Ramos (cell line): ENCODE measurements at regions not wholly inside any gene's neighbourhood (a gene's known extent, or its start where the extent isn't known, plus 50 kb on each side); places are given as distances from the start of the nearest gene placed in this dataset.

ENCODE experiments used
- in situ Hi-C: fragments of 300-500 bp; cut with MboI; formaldehyde crosslinking; loops from one replicate; pipeline ENCODE4 v1.14.3; 2022; ENCODE audit warnings: low sequenced_read_pairs; ENCODE audit not compliant: unreplicated experiment

DNA sequence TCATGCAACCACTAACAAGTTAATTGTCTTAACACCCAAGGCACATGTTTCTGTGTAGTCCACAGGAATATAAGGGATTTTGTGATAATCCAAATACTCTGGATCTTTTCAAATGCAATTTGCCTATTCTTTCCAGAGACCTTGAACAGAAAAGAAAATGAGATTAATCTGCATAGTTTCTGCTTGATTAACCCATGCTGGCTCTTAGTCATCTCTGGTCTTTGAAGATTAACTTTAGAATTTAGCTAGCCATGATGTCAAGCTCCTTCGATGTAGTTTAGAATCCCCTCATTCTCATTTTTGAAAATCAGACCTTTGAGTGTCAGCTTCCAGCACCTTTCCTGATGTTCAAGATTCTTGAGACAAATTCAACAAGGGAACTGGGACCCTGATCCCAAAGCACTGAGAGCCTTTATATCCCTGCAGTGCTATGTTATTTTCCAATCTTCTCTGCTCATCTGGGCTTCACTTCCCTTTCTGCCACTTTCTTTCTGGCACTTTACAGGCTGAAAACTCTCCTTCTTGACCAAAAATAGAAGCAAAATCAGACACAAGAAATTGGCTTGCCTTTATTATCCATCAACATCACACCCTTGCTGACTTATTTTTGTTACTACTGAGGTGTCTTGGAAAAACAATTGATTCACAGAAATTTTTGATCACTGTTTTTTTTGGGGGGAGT is 155.5 kb downstream of the PALM2AKAP2 start:
- in situ Hi-C loops: no loop called here

DNA sequence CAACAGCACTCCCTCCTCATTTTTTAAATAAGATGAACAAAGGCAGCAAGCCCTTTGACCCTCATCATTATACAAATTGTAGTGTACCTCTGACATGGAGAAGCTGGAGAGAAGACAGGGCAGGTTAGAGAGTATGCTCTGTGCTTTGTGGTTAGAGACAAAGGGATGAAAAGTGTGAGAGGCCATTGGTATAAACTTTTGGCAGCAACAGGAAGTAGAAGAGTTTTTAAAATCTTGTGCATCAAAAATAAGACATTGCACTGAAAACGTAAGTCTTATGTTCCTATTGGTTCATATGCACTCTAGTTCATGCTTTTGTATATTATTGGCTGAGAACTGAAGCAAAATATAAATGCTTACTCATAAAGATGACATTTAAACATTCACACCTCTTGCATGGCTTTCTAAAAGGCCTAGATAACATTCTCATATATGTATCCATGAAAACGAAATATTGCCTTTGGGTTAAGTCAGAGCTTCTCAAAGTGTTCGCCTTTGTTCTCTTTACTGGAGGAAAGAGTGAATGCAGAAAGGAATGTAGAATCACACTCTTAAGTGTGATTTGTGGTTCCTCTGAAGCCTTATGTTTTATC is 158.0 kb downstream of the PALM2AKAP2 start:
- in situ Hi-C loops: no loop called here

DNA sequence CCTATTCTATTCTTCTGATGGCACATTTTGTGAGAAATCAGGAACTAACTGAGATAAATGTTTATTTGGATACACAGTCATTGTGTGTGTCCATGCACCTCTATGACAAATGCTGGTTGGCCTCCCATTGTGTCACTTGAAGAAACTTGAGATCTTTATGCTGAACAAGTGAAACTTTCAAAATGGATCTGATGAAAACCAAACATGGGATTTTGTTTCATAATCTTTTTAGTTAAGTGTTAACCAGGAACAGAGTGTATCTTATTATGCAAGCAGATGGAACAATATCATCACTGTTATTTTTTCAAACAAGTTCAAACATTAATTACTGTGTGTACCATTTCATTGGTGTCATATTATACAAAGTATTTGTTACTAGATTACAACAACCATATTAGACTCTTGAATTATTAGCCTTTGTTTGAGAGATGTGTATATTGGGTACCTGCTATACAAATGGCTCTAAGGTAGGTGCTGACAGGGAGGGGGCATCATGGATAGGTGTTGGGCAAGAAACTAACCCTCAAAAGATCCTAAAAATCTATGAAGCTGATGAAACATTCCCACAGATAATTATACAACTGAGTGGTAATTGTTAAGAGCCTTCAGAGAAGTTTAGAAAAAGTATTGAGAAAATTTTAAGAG is 159.8 kb downstream of the PALM2AKAP2 start:
- in situ Hi-C loops: no loop called here

DNA sequence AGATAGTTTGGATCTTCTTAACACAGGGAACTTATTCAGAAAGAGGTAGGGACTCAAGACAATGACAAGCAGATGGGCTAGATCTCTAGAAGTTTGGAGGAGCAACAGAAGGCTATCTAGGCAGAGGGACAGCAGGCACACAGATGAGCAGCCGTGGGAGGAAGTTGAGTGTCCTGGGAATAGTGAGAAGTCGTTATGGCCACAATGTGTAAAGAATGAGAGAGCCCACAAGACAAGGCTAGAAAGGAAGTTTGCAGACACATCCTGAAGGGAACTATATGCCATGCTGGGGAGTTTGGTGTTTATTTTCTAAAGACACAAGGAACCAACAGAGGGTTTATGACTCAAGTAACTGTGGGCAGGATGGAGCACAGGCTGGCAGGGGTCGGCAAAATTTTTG is 160.6 kb downstream of the PALM2AKAP2 start:
- in situ Hi-C loops: no loop called here

DNA sequence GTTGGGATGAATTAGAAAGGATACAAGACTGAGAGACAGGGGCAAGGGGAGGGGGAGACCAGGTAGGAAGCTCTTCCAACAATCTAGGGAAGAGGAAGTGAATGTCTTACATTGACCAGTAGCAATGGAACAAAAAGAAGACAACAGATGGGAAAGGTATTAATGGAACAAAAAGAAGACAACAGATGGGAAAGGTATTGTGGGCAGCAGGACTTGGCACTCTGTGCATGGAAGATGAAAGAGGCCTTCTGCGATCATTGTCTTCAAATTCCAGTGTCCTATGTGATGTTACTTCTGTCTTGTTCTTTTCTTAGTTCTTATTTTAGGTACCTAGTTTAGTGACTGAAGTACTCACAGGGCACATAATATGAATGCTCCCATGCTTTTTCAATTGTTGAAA is 161.8 kb downstream of the PALM2AKAP2 start:
- in situ Hi-C loops: no loop called here

DNA sequence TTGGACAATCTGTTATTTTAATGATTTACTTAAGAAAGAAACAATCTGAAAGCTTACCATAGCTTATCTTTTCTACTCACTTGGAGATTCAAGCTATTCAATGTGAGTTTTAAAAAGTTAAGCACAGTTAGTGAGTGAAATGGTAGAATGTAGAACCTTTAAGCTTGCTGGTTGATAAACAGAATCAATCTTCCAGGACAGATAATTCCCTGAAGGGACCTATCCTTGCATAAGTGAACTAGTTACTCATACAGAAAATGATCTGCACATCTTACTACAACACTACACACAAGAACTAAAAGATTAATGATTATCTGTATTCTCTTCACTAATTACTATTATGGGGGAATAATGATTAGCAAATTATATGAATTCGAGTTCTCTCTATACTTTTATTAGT is 165.6 kb downstream of the PALM2AKAP2 start:
- in situ Hi-C loops: no loop called here

DNA sequence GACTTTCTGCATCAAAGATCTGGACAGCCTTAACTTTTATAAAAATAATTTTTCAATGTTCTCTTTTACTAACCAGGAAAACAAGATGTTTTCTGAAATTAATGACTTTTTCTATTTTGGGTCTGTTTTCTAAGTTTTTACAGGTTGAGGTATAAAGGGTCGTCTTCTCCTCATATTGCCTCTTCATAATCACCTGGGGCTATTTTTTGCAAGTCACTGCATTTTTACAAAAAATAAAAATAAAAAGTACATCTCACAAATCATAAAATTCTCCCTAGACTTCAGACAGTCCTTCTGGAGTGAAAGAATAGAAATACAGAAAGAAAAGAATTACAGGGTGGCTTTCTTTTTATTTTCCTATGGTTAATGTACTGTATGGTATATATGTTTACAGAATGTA is 168.5 kb downstream of the PALM2AKAP2 start:
- in situ Hi-C loops: no loop called here

DNA sequence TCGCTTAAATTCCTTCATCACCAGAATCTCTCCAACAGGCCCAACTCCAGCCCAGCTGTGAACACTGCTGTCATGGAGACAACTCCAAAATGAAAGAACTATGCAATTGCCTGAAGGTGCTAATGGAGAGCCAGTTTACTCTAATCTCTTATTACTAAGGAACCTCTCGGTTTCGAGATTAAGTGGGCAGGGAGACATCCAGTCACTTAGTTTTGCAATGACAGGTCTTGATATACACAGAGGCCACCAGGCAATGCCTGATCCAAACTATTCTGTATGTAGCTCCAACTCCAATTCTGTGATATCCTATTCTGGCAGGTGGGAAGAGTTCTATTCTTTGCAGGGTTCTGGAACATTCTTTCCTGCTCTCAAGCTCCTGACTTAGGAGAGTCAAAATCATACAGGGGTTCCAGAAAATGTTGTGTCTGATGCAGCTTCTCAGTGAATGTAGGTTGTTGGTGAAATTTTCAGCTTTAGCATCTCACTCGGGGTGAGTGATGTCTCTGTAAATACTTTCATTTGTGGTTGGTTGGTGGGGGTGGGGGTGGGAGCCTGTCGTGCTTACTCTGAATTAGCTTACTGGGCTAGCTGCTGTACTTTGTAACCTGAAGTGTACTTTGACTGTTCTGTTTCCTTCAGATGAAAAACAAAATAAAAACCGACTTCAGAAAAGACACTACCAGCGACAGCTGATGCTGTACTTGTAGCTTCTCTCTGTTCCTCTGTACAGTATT is 170.9 kb downstream of the PALM2AKAP2 start:
- in situ Hi-C loops: no loop called here

DNA sequence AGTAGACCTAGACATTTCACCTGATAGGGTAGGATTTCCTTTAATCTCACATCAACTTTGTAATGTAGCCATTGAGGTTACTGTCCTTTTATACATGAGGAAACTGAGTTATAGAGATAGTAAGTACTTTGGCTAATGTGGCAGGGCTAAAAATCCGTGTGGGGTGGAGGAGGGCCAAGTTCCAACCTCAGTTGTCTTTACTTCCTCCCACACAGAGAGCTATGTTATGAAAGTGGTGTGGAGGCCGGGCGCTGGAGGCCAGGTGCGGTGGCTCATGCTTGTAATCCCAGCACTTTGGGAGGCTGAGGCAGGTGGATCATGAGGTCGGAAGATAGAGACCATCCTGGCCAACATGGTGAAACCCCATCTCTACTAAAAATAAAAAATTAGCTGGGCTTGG is 173.3 kb downstream of the PALM2AKAP2 start:
- in situ Hi-C loops: no loop called here

DNA sequence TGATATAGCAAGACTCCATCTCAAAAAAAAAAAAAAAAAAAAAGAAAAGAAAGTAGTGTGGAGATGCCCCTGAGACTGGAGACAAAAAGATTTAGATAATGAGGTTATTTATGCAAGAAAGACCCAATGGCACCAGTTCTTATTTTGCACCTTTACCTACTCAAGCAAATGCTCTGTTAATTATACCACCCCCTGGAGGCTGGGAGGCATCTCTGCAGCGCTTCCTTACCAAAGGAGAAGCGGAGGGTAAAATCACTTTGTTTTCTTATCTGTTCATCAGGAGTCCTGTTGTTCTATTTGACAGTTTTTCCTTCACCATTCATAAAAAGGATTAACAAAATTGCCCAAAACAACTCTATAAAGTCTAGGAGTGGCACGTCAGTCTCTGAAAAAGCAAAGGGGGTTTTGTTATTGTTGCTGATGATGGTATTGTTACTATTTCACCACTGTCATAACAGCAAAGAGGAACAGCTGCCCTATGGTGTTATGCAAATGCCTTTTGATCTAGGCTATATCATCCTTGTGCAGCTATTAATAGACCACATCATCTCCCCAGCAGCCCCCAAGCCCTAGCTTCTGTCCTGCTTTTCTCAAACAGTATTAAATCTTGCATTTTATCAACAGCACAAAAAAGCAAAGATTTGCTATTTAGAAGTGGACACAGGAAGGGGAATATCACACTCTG is 174.0 kb downstream of the PALM2AKAP2 start:
- in situ Hi-C loops: no loop called here

DNA sequence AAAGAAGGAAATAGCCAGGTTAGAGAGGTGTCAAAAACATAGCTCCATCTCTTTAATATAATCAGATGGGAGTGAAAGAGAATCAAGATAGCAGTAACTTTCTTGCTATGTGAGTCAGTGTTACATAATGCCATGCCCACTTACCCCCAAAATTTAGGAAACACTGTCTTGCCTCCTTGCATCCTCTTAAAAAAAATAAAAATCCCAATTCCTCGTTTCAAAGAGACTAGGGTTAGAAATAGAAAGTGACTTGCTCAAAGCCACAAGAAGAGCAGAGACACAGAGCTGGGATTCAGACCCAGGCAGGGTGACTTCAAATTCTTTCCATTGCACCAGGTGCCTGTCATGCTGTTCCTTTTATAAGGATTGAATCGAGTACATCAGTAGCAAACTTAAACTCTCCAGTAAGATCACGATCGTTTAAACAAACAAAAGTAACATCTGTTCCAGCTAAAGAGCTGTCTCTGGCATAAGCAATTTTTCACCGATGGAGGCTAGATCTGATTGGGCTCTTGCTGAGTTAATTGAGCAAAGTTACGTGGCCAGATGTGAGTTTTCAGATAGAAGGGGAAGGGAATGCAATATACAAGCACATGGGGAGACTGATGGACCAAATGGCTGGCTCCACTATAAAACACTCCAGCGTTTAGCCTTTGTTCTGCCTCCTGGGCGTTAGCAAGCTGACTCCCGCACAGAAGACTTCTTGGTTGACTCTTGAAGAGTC is 176.9 kb downstream of the PALM2AKAP2 start:
- in situ Hi-C loops: no loop called here

DNA sequence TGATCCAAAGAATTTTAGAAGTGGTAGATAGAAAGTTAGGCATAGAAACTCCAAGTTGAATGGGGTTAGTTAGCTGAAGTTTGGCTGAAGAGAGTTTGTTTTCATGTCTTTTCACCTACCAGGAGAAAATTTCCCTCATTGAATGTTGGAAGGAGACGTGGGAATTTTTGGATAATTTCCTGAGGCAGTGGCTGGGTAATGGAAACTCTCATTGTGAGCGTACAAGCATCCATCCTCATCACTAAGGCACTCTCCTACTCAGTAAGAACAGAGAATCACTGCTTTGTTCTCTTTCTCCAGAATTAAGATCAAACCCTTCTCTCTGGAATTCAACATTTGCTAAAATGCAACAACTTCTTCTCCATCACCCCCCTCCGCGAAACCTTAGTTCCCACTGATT is 179.7 kb downstream of the PALM2AKAP2 start:
- in situ Hi-C loops: no loop called here

DNA sequence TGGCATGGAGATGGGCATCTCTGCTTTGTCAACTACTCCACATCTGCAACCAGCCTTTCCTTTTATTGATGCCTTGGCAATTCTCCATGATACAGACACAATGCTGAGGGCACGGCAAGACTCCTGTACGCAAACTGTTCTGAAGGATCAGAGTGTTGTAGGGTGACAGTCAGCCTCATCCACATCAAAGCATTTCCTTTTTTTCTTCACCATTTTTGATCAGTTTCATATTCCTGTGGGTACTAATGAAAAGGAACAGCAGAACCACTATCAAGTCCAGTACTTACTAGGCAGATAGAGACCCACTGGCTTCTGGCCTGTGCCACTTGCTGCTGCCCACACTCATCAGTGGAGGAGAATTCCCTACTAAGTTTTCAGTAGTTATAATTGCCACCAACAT is 181.6 kb downstream of the PALM2AKAP2 start:
- in situ Hi-C loops: no loop called here

DNA sequence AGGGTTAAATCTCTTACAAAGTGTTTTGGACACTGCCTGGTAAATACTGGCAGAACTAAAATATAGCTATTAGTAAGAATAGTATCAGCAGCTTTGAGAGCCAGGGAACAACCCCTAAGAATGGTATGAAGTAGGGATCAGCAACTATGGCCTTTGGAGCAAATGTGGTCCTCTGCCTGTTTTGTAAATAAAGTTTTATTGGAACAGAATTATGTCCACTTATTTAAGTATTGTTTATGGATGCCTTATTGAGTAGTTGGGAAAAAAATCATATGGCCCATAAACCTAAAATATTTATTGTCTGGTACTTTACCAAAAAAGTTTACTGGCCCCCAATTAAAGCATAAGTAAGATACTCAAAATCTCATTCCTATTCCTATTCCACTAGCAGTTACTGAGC is 182.2 kb downstream of the PALM2AKAP2 start:
- in situ Hi-C loops: no loop called here

DNA sequence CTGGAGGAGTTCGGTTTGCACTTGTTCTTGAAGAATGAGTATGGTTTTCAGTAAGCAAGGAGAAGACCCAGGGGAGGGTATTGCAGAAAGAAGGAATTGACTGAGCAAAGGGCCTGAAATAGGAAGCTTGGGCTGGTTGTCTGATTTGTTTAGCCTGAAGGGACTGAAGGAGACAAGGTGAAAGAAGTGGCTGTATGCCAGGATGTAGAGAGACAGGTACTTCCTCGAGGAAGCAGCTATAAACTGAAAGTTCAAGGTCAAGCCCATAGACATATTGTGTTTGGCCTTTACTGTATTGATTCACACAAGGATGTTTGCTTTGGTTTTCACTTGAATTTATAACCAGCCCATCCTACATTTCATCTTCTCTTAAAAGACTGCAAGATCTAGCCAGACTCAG is 183.1 kb downstream of the PALM2AKAP2 start:
- in situ Hi-C loops: no loop called here

DNA sequence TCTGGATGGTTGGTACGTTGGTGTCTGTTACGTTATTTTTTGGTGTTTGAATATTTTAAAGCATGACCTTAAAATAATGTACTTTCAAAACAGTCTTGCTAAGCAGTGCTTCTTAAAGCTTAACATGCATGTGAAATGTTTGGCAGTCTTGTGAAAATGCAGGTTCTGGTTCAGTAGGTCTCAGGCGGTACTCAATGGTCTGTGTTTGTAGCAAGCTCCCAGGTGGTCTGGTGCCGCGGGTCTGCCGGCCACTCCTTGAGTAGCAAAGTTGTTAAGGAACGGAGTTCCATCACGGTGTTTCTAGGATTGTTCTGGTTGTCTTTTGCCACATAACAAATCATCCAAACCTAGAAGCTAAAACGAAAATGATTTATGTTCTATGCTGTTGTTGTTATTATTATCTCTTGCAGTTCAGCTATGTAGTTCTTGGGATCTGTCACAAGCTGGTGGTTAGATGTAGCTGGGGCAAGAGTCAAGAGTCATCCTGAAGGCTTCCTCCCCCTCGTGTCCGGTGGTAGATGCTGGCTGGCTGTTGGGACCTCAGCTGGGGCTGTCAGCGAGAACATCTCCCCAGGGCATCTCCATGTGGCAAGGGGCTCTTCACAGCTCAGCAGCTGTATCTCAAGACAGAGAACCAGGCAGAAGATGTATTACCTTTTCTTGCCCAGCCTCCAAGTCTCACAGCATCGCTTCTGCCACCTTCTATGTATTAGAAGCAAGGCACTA is 186.8 kb downstream of the PALM2AKAP2 start:
- in situ Hi-C loops: no loop called here

DNA sequence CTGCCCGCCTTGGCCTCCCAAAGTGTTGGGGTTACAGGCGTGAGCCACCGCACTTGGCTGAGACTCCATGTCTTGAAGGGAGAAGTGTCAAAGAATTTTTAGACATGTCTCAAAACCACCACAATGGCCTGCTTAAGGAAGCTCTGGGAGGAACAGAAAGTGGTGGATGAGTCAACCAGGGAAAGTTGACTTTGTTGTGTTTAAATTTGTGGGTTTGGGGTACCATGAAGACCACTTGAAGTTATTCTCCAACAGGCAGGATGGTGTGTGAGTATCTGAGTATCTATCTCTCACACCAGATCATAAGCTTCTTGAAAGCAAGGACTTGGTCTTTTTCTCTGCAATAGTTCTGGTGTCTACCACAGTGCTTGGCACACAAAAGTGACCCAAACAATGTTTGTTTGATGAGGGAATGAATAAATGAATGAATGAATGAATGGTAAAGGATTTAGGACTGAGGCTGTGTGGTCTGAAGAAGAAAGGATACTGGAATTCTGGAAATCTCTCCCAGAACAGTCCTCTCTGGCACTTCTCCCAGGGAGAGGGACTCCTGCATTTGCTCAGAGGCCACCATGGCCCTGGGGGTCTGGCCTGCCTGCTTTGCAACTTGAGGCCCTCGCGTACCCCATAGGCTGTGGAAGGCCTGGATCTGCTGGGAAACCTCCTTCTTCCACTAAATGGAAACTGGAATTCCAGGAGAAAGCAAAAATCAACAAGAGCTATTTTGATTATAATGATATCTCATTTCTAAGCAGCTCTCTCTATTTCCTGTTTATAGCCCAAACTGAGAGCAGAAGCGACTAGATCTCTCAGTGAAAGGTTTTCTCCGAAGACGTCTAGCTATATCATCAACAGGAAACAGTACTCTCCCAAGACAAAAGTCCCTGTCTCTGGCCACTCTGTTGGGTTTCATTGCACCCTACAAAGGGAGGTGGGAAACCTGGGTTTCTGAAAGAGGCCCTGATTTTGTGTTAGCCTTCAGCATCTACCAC is 187.9 kb downstream of the PALM2AKAP2 start:
- in situ Hi-C loops: no loop called here

DNA sequence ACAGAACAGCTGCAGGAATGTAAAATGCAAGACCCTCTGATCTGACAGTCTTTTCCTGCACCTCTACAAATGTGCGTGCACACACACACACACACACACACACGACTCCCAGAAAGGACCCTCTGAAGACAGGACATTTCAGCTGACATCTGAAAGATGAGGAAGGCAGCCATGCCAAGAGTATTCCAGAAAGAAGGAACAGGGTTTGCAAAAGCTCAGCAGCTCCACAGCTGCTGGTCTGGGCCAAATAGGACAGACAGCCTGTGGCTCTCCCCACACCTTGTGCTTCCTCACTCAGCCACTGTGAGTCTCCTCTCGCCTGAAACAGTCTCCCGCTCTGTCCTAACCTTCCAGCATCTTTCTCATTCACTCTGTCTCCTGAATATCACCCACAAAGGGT is 189.0 kb downstream of the PALM2AKAP2 start:
- in situ Hi-C loops: no loop called here
